Esophagus squamous epithelium (tissue), 4 donors: ENCODE measurements at regions not wholly inside any gene's neighbourhood (a gene's known extent, or its start where the extent isn't known, plus 50 kb on each side); places are given as distances from the start of the nearest gene placed in this dataset.

Experiments
- CTCF ChIP-seq, 6 experiments: fragments of 450-650 bp in 4 of 6; fragments of 200-600 bp in 2 of 6; sonication (generic) in 2 of 6; IDR thresholded peaks; one replicate each; pipeline ENCODE4 v1.5.1; 2016 to 2019; ENCODE audit warnings: antibody characterized with exemption in 6 of 6, mild to moderate bottlenecking in 4 of 6, moderate library complexity in 4 of 6
- POLR2A ChIP-seq, 4 donors: fragments of 450-650 bp; IDR thresholded peaks; one replicate each; pipeline ENCODE4 v1.6.1; 2017; ENCODE audit warnings: antibody characterized with exemption in 4 of 4, mild to moderate bottlenecking in 4 of 4, moderate library complexity in 3 of 4

GRCh38 chr3:88318067-88318466 lies 168.3 kb downstream of the C3orf38 start:
- TF ChIP-seq CTCF (IDR thresholded peaks at IDR 0.05): no peak
- no peak for TF ChIP-seq POLR2A (IDR thresholded peaks at IDR 0.05)
